Activated naive CD4-positive, alpha-beta T cell treated with anti-CD3 and anti-CD28 coated beads, Interleukin-2, amount 50 U/mL, for 16 hours (primary cell): ENCODE measurements at regions not wholly inside any gene's neighbourhood (a gene's known extent, or its start where the extent isn't known, plus 50 kb on each side); places are given as distances from the start of the nearest gene placed in this dataset.

ENCODE experiments used
- DNase-seq: peaks from one replicate; pipeline ENCODE4 v3.0.0-alpha.2; 2020

GRCh38 chr1:22387919-22388580 lies 63.6 kb upstream of the ZBTB40 start:
- DNase-seq = no peak

- DNase-seq = no peak
Observed at GRCh38 chr1:22388671-22389450, 62.8 kb upstream of the ZBTB40 start.

- DNase-seq = no peak
Observed at GRCh38 chr1:22393587-22393986, 58.1 kb upstream of the ZBTB40 start.

- DNase-seq = no peak
Observed at GRCh38 chr1:22398656-22399420, 52.8 kb upstream of the ZBTB40 start.

- no peak for DNase-seq
Observed at GRCh38 chr1:22399421-22400091, 52.1 kb upstream of the ZBTB40 start.
